ENCODE measurements at regions not wholly inside any gene's neighbourhood (a gene's known extent, or its start where the extent isn't known, plus 50 kb on each side); places are given as distances from the start of the nearest gene placed in this dataset.
"Not testable (repeated sequence)": the region's sequence is repeated elsewhere in the genome, so short reads cannot be mapped to it uniquely, and the experiment has no call there.

- not testable (repeated sequence) for H3K9ac ChIP-seq (ENCODE audit: low read length); H3K4me1 ChIP-seq (ENCODE audit: insufficient read depth, low read length); H3K4me3 ChIP-seq (ENCODE audit: low read depth in 1 of 2, low read length in 2 of 2); H3K9me3 ChIP-seq (ENCODE audit: low read length); H3K27ac ChIP-seq (ENCODE audit: low read depth, low read length); H3K27me3 ChIP-seq (ENCODE audit: control insufficient read depth in 1 of 2, insufficient read depth in 2 of 2, low read length in 2 of 2); H3K36me3 ChIP-seq (ENCODE audit: insufficient read depth, low read length)
Measured at GRCh38 chr6:26818640-26819225, 159.2 kb upstream of the ZNF322 start.

GRCh38 chr6:26827965-26828364, 168.4 kb upstream of the ZNF322 start:
- not testable (repeated sequence) for H3K4me1 ChIP-seq (ENCODE audit: insufficient read depth, low read length); H3K4me3 ChIP-seq (ENCODE audit: low read depth in 1 of 2, low read length in 2 of 2); H3K36me3 ChIP-seq (ENCODE audit: insufficient read depth, low read length); H3K9ac ChIP-seq (ENCODE audit: low read length); H3K9me3 ChIP-seq (ENCODE audit: low read length); H3K27me3 ChIP-seq (ENCODE audit: control insufficient read depth in 1 of 2, insufficient read depth in 2 of 2, low read length in 2 of 2); H3K27ac ChIP-seq (ENCODE audit: low read depth, low read length)

- not testable (repeated sequence) for H3K4me1 ChIP-seq (ENCODE audit: insufficient read depth, low read length); H3K36me3 ChIP-seq (ENCODE audit: insufficient read depth, low read length); H3K27ac ChIP-seq (ENCODE audit: low read depth, low read length); H3K27me3 ChIP-seq (ENCODE audit: control insufficient read depth in 1 of 2, insufficient read depth in 2 of 2, low read length in 2 of 2); H3K4me3 ChIP-seq (ENCODE audit: low read depth in 1 of 2, low read length in 2 of 2); H3K9ac ChIP-seq (ENCODE audit: low read length); H3K9me3 ChIP-seq (ENCODE audit: low read length)
Measured at GRCh38 chr6:26829480-26829879, 169.9 kb upstream of the ZNF322 start.

- H3K9ac ChIP-seq (ENCODE audit: low read length); H3K27ac ChIP-seq (ENCODE audit: low read depth, low read length); H3K9me3 ChIP-seq (ENCODE audit: low read length); H3K4me3 ChIP-seq (ENCODE audit: low read depth in 1 of 2, low read length in 2 of 2); H3K4me1 ChIP-seq (ENCODE audit: insufficient read depth, low read length); H3K27me3 ChIP-seq (ENCODE audit: control insufficient read depth in 1 of 2, insufficient read depth in 2 of 2, low read length in 2 of 2); H3K36me3 ChIP-seq (ENCODE audit: insufficient read depth, low read length): not testable (repeated sequence)
Measured at GRCh38 chr6:26830992-26831391, 171.4 kb upstream of the ZNF322 start.

GRCh38 chr6:26835707-26836106, 176.2 kb upstream of the ZNF322 start:
- H3K4me1 ChIP-seq (ENCODE audit: insufficient read depth, low read length); H3K27ac ChIP-seq (ENCODE audit: low read depth, low read length); H3K9ac ChIP-seq (ENCODE audit: low read length); H3K9me3 ChIP-seq (ENCODE audit: low read length); H3K4me3 ChIP-seq (ENCODE audit: low read depth in 1 of 2, low read length in 2 of 2); H3K36me3 ChIP-seq (ENCODE audit: insufficient read depth, low read length); H3K27me3 ChIP-seq (ENCODE audit: control insufficient read depth in 1 of 2, insufficient read depth in 2 of 2, low read length in 2 of 2): not testable (repeated sequence)

- H3K9ac ChIP-seq (ENCODE audit: low read length); H3K9me3 ChIP-seq (ENCODE audit: low read length); H3K4me3 ChIP-seq (ENCODE audit: low read depth in 1 of 2, low read length in 2 of 2); H3K27me3 ChIP-seq (ENCODE audit: control insufficient read depth in 1 of 2, insufficient read depth in 2 of 2, low read length in 2 of 2); H3K4me1 ChIP-seq (ENCODE audit: insufficient read depth, low read length); H3K27ac ChIP-seq (ENCODE audit: low read depth, low read length); H3K36me3 ChIP-seq (ENCODE audit: insufficient read depth, low read length): not testable (repeated sequence)
Measured at GRCh38 chr6:26836657-26837056, 177.1 kb upstream of the ZNF322 start.

GRCh38 chr6:26844823-26845222, 185.3 kb upstream of the ZNF322 start:
- H3K27ac ChIP-seq (ENCODE audit: low read depth, low read length); H3K9ac ChIP-seq (ENCODE audit: low read length); H3K36me3 ChIP-seq (ENCODE audit: insufficient read depth, low read length); H3K9me3 ChIP-seq (ENCODE audit: low read length); H3K4me1 ChIP-seq (ENCODE audit: insufficient read depth, low read length); H3K4me3 ChIP-seq (ENCODE audit: low read depth in 1 of 2, low read length in 2 of 2); H3K27me3 ChIP-seq (ENCODE audit: control insufficient read depth in 1 of 2, insufficient read depth in 2 of 2, low read length in 2 of 2): not testable (repeated sequence)

GRCh38 chr6:26857289-26857688, 197.7 kb upstream of the ZNF322 start:
- not testable (repeated sequence) for H3K36me3 ChIP-seq (ENCODE audit: insufficient read depth, low read length); H3K9me3 ChIP-seq (ENCODE audit: low read length); H3K27ac ChIP-seq (ENCODE audit: low read depth, low read length); H3K9ac ChIP-seq (ENCODE audit: low read length); H3K4me1 ChIP-seq (ENCODE audit: insufficient read depth, low read length); H3K4me3 ChIP-seq (ENCODE audit: low read depth in 1 of 2, low read length in 2 of 2); H3K27me3 ChIP-seq (ENCODE audit: control insufficient read depth in 1 of 2, insufficient read depth in 2 of 2, low read length in 2 of 2)

GRCh38 chr6:26859067-26859770, 199.7 kb upstream of the ZNF322 start:
- not testable (repeated sequence) for H3K9ac ChIP-seq (ENCODE audit: low read length); H3K27me3 ChIP-seq (ENCODE audit: control insufficient read depth in 1 of 2, insufficient read depth in 2 of 2, low read length in 2 of 2); H3K36me3 ChIP-seq (ENCODE audit: insufficient read depth, low read length); H3K4me1 ChIP-seq (ENCODE audit: insufficient read depth, low read length); H3K4me3 ChIP-seq (ENCODE audit: low read depth in 1 of 2, low read length in 2 of 2); H3K27ac ChIP-seq (ENCODE audit: low read depth, low read length); H3K9me3 ChIP-seq (ENCODE audit: low read length)

- H3K27ac ChIP-seq (ENCODE audit: low read depth, low read length); H3K9me3 ChIP-seq (ENCODE audit: low read length); H3K4me3 ChIP-seq (ENCODE audit: low read depth in 1 of 2, low read length in 2 of 2); H3K9ac ChIP-seq (ENCODE audit: low read length); H3K4me1 ChIP-seq (ENCODE audit: insufficient read depth, low read length); H3K27me3 ChIP-seq (ENCODE audit: control insufficient read depth in 1 of 2, insufficient read depth in 2 of 2, low read length in 2 of 2); H3K36me3 ChIP-seq (ENCODE audit: insufficient read depth, low read length): not testable (repeated sequence)
Measured at GRCh38 chr6:26859771-26860163, 200.2 kb upstream of the ZNF322 start.

GRCh38 chr6:26861913-26862312, 202.4 kb upstream of the ZNF322 start:
- not testable (repeated sequence) for H3K36me3 ChIP-seq (ENCODE audit: insufficient read depth, low read length); H3K9ac ChIP-seq (ENCODE audit: low read length); H3K4me1 ChIP-seq (ENCODE audit: insufficient read depth, low read length); H3K9me3 ChIP-seq (ENCODE audit: low read length); H3K4me3 ChIP-seq (ENCODE audit: low read depth in 1 of 2, low read length in 2 of 2); H3K27ac ChIP-seq (ENCODE audit: low read depth, low read length); H3K27me3 ChIP-seq (ENCODE audit: control insufficient read depth in 1 of 2, insufficient read depth in 2 of 2, low read length in 2 of 2)

GRCh38 chr6:26863641-26864040, 204.1 kb upstream of the ZNF322 start:
- H3K4me3 ChIP-seq (ENCODE audit: low read depth in 1 of 2, low read length in 2 of 2); H3K9me3 ChIP-seq (ENCODE audit: low read length); H3K9ac ChIP-seq (ENCODE audit: low read length); H3K4me1 ChIP-seq (ENCODE audit: insufficient read depth, low read length); H3K36me3 ChIP-seq (ENCODE audit: insufficient read depth, low read length); H3K27ac ChIP-seq (ENCODE audit: low read depth, low read length); H3K27me3 ChIP-seq (ENCODE audit: control insufficient read depth in 1 of 2, insufficient read depth in 2 of 2, low read length in 2 of 2): not testable (repeated sequence)

Measured in muscle layer of colon (tissue), 2 donors.